WTC11 (cell line): ENCODE measurements at regions not wholly inside any gene's neighbourhood (a gene's known extent, or its start where the extent isn't known, plus 50 kb on each side); places are given as distances from the start of the nearest gene placed in this dataset.

Source experiments
- ATAC-seq: fragments of 200-7000 bp; cut with Tn5 transposase; 2 replicates; pipeline ENCODE4 v1.10.0; 2021; ENCODE audit warnings: mild to moderate bottlenecking, moderate library complexity
- CTCF ChIA-PET: fragments of 300-600 bp; sonication (Branson Sonifier 250); formaldehyde crosslinking; loops from one replicate; lab custom pipeline; 2021; ENCODE audit warnings: antibody characterized with exemption; lab: Charles Lee
- POLR2A ChIA-PET: fragments of 350-600 bp; sonication (Branson Sonifier 250); formaldehyde crosslinking; loops from one replicate; lab custom pipeline; 2021; ENCODE audit warnings: antibody characterized with exemption; lab: Charles Lee
- DNase-seq: peaks from one replicate; pipeline ENCODE4 v3.0.0; 2021; ENCODE audit warnings: low spot score
- H3K27ac Mint-ChIP-seq: 2 replicates; pipeline ENCODE4 v1.8.0; 2021; ENCODE audit warnings: mixed read lengths
- H3K27me3 Mint-ChIP-seq: 2 replicates; pipeline ENCODE4 v1.8.0; 2021; ENCODE audit warnings: low read depth, mild to moderate bottlenecking, moderate library complexity, mixed read lengths
- H3K36me3 Mint-ChIP-seq: 2 replicates; pipeline ENCODE4 v1.8.0; 2021; ENCODE audit warnings: mixed read lengths
- H3K4me1 Mint-ChIP-seq: 2 replicates; pipeline ENCODE4 v1.8.0; 2022; ENCODE audit warnings: mixed read lengths
- H3K4me3 Mint-ChIP-seq: 2 replicates; pipeline ENCODE4 v1.8.0; 2021; ENCODE audit warnings: mild to moderate bottlenecking, moderate library complexity, mixed read lengths
- H3K9me3 Mint-ChIP-seq: 2 replicates; pipeline ENCODE4 v1.8.0; 2021; ENCODE audit warnings: mixed read lengths
- ATF1 ChIP-seq: sonication (generic); formaldehyde crosslinking; IDR thresholded peaks from 2 replicates; pipeline ENCODE4 v1.8.1; 2023; ENCODE audit warnings: mild to moderate bottlenecking, moderate library complexity, missing genetic modification reagents
- CREB1 ChIP-seq: sonication (generic); formaldehyde crosslinking; IDR thresholded peaks from 2 replicates; pipeline ENCODE4 v1.8.0; 2023; ENCODE audit warnings: mild to moderate bottlenecking, missing genetic modification reagents
- CREM ChIP-seq: sonication (generic); formaldehyde crosslinking; IDR thresholded peaks from 2 replicates; pipeline ENCODE4 v1.8.1; 2022; ENCODE audit warnings: mild to moderate bottlenecking, missing genetic modification reagents, moderate library complexity
- GTF2I ChIP-seq: fragments of 250-450 bp; sonication (Bioruptor Pico); conservative IDR thresholded peaks from 2 replicates; pipeline ENCODE4 v1.4.0; 2021; ENCODE audit warnings: mild to moderate bottlenecking
- HMGA2 ChIP-seq: fragments of 250-450 bp; sonication (Bioruptor Pico); IDR thresholded peaks from 2 replicates; pipeline ENCODE4 v1.4.0; 2021; ENCODE audit warnings: mild to moderate bottlenecking, moderate library complexity
- JAZF1 ChIP-seq: fragments of 250-450 bp; sonication (Bioruptor Pico); IDR thresholded peaks from 2 replicates; pipeline ENCODE4 v1.9.0; 2021; ENCODE audit warnings: moderate library complexity, mild to moderate bottlenecking, inconsistent platforms
- JUN ChIP-seq: sonication (generic); formaldehyde crosslinking; IDR thresholded peaks from 2 replicates; pipeline ENCODE4 v1.8.0; 2023; ENCODE audit warnings: mild to moderate bottlenecking, missing genetic modification reagents
- NFYB ChIP-seq: sonication (generic); formaldehyde crosslinking; conservative IDR thresholded peaks from 2 replicates; pipeline ENCODE4 v1.8.0; 2022; ENCODE audit warnings: low read depth, missing genetic modification reagents
- NR3C1 ChIP-seq: sonication (generic); formaldehyde crosslinking; conservative IDR thresholded peaks from 2 replicates; pipeline ENCODE4 v1.8.1; 2023; ENCODE audit warnings: low read depth, mild to moderate bottlenecking, missing genetic modification reagents
- ZNF138 ChIP-seq: sonication (generic); formaldehyde crosslinking; conservative IDR thresholded peaks from 2 replicates; pipeline ENCODE4 v1.8.1; 2022; ENCODE audit warnings: mild to moderate bottlenecking, moderate library complexity, missing genetic modification reagents
- ZNF219 ChIP-seq: sonication (generic); formaldehyde crosslinking; IDR thresholded peaks from 2 replicates; pipeline ENCODE4 v1.8.0; 2023; ENCODE audit warnings: missing genetic modification reagents, mild to moderate bottlenecking, borderline replicate concordance
- ZNF423 ChIP-seq: fragments of 250-450 bp; sonication (Bioruptor Pico); IDR thresholded peaks from 2 replicates; pipeline ENCODE4 v2.1.2; 2022; ENCODE audit warnings: mild to moderate bottlenecking, moderate library complexity
- TF ChIP-seq, protein P1 (sequence below): sonication (generic); formaldehyde crosslinking; IDR thresholded peaks from 2 replicates; pipeline ENCODE4 v1.8.0; 2023; ENCODE audit warnings: mild to moderate bottlenecking, missing genetic modification reagents
- TF ChIP-seq, protein P2 (sequence below): fragments of 250-450 bp; sonication (Bioruptor Pico); IDR thresholded peaks from 2 replicates; pipeline ENCODE4 v1.9.0; 2021; ENCODE audit warnings: mild to moderate bottlenecking
- TF ChIP-seq, protein P3 (sequence below): sonication (generic); formaldehyde crosslinking; IDR thresholded peaks from 2 replicates; pipeline ENCODE4 v1.8.1; 2023; ENCODE audit warnings: mild to moderate bottlenecking, missing genetic modification reagents, moderate library complexity
- TF ChIP-seq, protein P4 (sequence below): fragments of 250-450 bp; sonication (Bioruptor Pico); IDR thresholded peaks from 2 replicates; pipeline ENCODE4 v1.9.0; 2021; ENCODE audit warnings: mild to moderate bottlenecking
- TF ChIP-seq, protein P5 (sequence below): sonication (generic); formaldehyde crosslinking; IDR thresholded peaks from 2 replicates; pipeline ENCODE4 v1.8.1; 2023; ENCODE audit warnings: mild to moderate bottlenecking, moderate library complexity, missing genetic modification reagents

DNA sequence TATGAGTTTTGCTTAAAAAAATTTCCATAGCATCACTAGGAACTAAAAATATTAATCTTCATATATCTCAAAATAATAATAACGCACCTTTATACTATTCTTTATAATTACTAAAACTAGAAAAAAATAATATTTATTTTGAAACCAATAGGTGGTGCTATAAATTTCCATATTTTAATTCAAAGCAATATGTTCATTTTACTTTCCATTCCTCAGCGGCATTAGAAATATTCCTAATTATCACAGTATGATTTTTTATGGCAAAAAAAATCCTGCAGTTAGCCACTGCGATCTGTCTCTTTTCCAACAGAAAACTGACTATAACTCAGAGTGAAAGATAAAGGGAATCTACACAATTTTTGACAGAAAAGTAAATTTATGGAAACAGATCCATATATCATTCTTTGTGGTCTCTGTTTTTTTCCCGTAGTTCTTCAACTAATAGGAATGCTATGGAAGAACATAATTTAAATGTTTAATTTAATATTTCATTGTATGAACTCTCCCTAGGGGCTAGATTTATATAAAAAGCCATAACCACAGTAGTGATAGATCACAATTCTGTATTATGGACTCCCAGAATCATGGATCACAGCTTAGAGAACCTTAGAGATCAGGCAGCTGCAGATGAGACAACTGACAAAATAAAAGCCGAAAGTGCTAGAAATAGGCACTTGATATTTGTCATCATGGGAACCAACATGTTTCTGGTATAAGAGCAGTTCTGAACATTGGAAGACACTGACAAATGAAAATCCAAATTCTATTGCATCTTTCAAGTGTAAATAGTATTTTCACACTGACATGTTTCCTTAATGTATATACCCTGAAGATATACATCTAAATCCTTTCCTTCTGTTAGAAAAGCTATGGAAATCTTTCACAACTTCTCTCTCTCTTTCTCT, 167.7 kb upstream of the MPDZ start (continued):
- TF ChIP-seq, protein P1, sequence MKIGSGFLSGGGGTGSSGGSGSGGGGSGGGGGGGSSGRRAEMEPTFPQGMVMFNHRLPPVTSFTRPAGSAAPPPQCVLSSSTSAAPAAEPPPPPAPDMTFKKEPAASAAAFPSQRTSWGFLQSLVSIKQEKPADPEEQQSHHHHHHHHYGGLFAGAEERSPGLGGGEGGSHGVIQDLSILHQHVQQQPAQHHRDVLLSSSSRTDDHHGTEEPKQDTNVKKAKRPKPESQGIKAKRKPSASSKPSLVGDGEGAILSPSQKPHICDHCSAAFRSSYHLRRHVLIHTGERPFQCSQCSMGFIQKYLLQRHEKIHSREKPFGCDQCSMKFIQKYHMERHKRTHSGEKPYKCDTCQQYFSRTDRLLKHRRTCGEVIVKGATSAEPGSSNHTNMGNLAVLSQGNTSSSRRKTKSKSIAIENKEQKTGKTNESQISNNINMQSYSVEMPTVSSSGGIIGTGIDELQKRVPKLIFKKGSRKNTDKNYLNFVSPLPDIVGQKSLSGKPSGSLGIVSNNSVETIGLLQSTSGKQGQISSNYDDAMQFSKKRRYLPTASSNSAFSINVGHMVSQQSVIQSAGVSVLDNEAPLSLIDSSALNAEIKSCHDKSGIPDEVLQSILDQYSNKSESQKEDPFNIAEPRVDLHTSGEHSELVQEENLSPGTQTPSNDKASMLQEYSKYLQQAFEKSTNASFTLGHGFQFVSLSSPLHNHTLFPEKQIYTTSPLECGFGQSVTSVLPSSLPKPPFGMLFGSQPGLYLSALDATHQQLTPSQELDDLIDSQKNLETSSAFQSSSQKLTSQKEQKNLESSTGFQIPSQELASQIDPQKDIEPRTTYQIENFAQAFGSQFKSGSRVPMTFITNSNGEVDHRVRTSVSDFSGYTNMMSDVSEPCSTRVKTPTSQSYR (CRISPR knock-in tag), result no peak
- TF ChIP-seq CREM (CRISPR knock-in tag) (no peak), CREB1 (CRISPR knock-in tag) (no peak)
- TF ChIP-seq, all 79 proteins: peak for 0

DNA sequence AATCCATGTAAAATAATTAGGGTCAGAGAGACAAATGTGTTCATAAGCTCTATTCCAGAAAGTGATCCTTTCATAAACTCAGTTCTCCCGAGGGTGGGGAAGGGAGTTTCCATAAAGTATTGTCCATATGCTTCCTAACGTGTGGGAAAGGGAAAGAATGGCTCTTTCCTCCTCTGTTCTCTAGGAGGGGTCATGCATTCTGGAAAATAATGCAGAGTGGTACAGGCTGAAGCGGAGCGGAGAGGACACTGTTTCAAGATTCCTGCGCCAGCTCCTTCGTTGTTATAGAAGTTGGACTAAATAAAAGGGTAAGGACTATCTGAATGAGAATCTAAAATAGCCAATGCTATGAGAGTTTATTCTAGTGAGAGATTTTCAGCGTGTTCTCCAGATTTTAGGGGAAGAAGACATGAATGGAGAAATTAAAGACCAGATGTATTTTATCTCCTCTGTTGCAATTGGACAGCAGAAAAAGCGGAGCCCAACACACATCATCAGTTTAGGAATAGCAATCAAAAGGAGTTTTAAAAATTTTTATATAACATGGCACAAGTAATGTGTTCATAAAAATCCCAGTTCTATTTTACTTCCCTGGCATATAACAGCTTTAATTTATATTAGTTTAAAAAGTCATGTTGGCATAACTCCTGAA, 166.9 kb upstream of the MPDZ start:
- TF ChIP-seq HMGA2 (no peak), JAZF1 (CRISPR knock-in tag) (no peak), NFYB (CRISPR knock-in tag) (no peak), ZNF423 (CRISPR knock-in tag) (no peak)
- TF ChIP-seq, protein P2, sequence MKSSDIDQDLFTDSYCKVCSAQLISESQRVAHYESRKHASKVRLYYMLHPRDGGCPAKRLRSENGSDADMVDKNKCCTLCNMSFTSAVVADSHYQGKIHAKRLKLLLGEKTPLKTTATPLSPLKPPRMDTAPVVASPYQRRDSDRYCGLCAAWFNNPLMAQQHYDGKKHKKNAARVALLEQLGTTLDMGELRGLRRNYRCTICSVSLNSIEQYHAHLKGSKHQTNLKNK, result no peak
- TF ChIP-seq, protein P3, sequence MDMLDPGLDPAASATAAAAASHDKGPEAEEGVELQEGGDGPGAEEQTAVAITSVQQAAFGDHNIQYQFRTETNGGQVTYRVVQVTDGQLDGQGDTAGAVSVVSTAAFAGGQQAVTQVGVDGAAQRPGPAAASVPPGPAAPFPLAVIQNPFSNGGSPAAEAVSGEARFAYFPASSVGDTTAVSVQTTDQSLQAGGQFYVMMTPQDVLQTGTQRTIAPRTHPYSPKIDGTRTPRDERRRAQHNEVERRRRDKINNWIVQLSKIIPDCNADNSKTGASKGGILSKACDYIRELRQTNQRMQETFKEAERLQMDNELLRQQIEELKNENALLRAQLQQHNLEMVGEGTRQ (CRISPR knock-in tag), result no peak
- TF ChIP-seq, all 79 proteins: peak for 0
- DNase-seq (no peak), ATAC-seq (no peak)
- Mint-ChIP-seq H3K4me3 (no peak overlapping the region), H3K27me3 (no peaks in the 10 kb centered on the region), H3K36me3 (no peaks in the 10 kb centered on the region), H3K27ac (no peak overlapping the region), H3K4me1 (peaks cover 30% of the 10 kb centered on the region), H3K9me3 (no peaks in the 10 kb centered on the region)
- POLR2A ChIA-PET, result no interaction called here
- CTCF ChIA-PET, result no interaction called here

DNA sequence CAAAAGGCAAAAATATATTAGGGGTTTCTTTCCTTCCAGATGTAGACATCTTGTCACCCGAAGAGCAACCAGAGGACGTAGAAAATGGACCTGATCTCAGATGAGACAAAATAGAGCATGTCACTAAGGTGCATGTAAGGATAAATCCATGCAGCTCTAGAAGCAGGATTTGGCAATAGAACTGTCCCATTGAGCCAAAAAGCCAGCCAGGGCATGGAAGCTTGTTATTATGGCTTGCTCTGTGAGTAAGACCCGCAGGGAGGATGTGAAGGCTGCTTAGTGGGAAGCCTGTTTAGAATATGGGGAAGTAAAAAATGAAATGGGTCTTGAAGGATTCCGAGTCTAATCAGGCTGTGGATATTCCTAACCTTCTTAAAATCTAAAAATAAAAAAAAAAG, 165.6 kb upstream of the MPDZ start:
- no peaks in the 10 kb centered on the region for H3K9me3 Mint-ChIP-seq
- no peak overlapping the region for H3K27ac Mint-ChIP-seq
- no peak for ATAC-seq
- DNase-seq, result no peak
- no peaks in the 10 kb centered on the region for H3K27me3 Mint-ChIP-seq
- CTCF ChIA-PET, result no interaction called here
- peaks cover 30% of the 10 kb centered on the region for H3K4me1 Mint-ChIP-seq
- TF ChIP-seq, protein P4, sequence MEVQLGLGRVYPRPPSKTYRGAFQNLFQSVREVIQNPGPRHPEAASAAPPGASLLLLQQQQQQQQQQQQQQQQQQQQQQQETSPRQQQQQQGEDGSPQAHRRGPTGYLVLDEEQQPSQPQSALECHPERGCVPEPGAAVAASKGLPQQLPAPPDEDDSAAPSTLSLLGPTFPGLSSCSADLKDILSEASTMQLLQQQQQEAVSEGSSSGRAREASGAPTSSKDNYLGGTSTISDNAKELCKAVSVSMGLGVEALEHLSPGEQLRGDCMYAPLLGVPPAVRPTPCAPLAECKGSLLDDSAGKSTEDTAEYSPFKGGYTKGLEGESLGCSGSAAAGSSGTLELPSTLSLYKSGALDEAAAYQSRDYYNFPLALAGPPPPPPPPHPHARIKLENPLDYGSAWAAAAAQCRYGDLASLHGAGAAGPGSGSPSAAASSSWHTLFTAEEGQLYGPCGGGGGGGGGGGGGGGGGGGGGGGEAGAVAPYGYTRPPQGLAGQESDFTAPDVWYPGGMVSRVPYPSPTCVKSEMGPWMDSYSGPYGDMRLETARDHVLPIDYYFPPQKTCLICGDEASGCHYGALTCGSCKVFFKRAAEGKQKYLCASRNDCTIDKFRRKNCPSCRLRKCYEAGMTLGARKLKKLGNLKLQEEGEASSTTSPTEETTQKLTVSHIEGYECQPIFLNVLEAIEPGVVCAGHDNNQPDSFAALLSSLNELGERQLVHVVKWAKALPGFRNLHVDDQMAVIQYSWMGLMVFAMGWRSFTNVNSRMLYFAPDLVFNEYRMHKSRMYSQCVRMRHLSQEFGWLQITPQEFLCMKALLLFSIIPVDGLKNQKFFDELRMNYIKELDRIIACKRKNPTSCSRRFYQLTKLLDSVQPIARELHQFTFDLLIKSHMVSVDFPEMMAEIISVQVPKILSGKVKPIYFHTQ (CRISPR knock-in tag), result no peak
- TF ChIP-seq JUN (CRISPR knock-in tag) (no peak), ZNF138 (CRISPR knock-in tag) (no peak), ZNF219 (no peak), GTF2I (no peak), NR3C1 (CRISPR knock-in tag) (no peak), ATF1 (CRISPR knock-in tag) (no peak)
- TF ChIP-seq, protein P1 (CRISPR knock-in tag), result no peak
- TF ChIP-seq, protein P5, sequence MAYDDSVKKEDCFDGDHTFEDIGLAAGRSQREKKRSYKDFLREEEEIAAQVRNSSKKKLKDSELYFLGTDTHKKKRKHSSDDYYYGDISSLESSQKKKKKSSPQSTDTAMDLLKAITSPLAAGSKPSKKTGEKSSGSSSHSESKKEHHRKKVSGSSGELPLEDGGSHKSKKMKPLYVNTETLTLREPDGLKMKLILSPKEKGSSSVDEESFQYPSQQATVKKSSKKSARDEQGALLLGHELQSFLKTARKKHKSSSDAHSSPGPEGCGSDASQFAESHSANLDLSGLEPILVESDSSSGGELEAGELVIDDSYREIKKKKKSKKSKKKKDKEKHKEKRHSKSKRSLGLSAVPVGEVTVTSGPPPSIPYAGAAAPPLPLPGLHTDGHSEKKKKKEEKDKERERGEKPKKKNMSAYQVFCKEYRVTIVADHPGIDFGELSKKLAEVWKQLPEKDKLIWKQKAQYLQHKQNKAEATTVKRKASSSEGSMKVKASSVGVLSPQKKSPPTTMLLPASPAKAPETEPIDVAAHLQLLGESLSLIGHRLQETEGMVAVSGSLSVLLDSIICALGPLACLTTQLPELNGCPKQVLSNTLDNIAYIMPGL, result no peak
- H3K36me3 Mint-ChIP-seq, result no peaks in the 10 kb centered on the region
- H3K4me3 Mint-ChIP-seq, result no peak overlapping the region
- POLR2A ChIA-PET, result no interaction called here
